OCI-LY7 (cell line): ENCODE measurements at regions not wholly inside any gene's neighbourhood (a gene's known extent, or its start where the extent isn't known, plus 50 kb on each side); places are given as distances from the start of the nearest gene placed in this dataset.

Source experiments
- BruUV-seq: library from RNA; stranded (reverse); fragments of 400-500 nt; replicated peaks from 2 replicates; lab custom pipeline; 2021; lab: Mats Ljungman, UMichigan
- CTCF ChIA-PET: fragments of 300-600 bp; sonication (Branson Sonifier 250); formaldehyde crosslinking; loops from one replicate; lab custom pipeline; 2022; ENCODE audit warnings: antibody characterized with exemption; ENCODE audit not compliant: unreplicated experiment; lab: Charles Lee
- POLR2A ChIA-PET: fragments of 300-600 bp; sonication (Branson Sonifier 250); formaldehyde crosslinking; loops from one replicate; lab custom pipeline; 2022; ENCODE audit warnings: antibody characterized with exemption; lab: Charles Lee
- DNase-seq: peaks from one replicate; pipeline ENCODE4 v3.0.0-alpha.2; 2015; ENCODE audit warnings: low spot score
- H2AFZ ChIP-seq: fragments of 200-600 bp; sonication (generic), shearing (Covaris generic); 2 replicates; pipeline ENCODE4 v1.6.1; 2014; ENCODE audit warnings: mild to moderate bottlenecking, antibody characterized with exemption, low read length, moderate library complexity
- H3K27ac ChIP-seq: fragments of 200-600 bp; sonication (generic); 2 replicates; pipeline ENCODE4 v1.5.1; 2014; ENCODE audit warnings: mixed run types, low read depth, mild to moderate bottlenecking, moderate library complexity, low read length, inconsistent platforms; ENCODE audit not compliant: poor library complexity, severe bottlenecking
- H3K36me3 ChIP-seq: fragments of 200-600 bp; sonication (generic); 2 replicates; pipeline ENCODE4 v1.6.1; 2014; ENCODE audit warnings: mild to moderate bottlenecking, antibody characterized with exemption, low read length, moderate library complexity, mixed read lengths; ENCODE audit not compliant: insufficient read depth
- H3K4me1 ChIP-seq: fragments of 200-600 bp; sonication (generic); 2 replicates; pipeline ENCODE4 v1.5.1; 2014; ENCODE audit warnings: mild to moderate bottlenecking, low read length; ENCODE audit not compliant: insufficient read depth, poor library complexity, severe bottlenecking
- H3K4me2 ChIP-seq: fragments of 200-600 bp; sonication (generic); 2 replicates; pipeline ENCODE4 v1.6.1; 2014; ENCODE audit warnings: mild to moderate bottlenecking, low read length
- H3K4me3 ChIP-seq: fragments of 200-600 bp; sonication (generic); 2 replicates; pipeline ENCODE4 v1.5.1; 2014; ENCODE audit warnings: mild to moderate bottlenecking, low read depth, low read length; ENCODE audit not compliant: poor library complexity, severe bottlenecking
- H3K79me2 ChIP-seq: fragments of 200-600 bp; sonication (generic); 2 replicates; pipeline ENCODE4 v1.6.1; 2016; ENCODE audit warnings: low read depth, mild to moderate bottlenecking, low read length, moderate library complexity, mixed read lengths; ENCODE audit not compliant: insufficient read depth
- H3K9me2 ChIP-seq: fragments of 200-600 bp; sonication (generic); 2 replicates; pipeline ENCODE4 v1.6.1; 2016; ENCODE audit warnings: mild to moderate bottlenecking, low read length, mixed read lengths; ENCODE audit not compliant: insufficient read depth
- H3K9me3 ChIP-seq: fragments of 200-600 bp; sonication (generic); 2 replicates; pipeline ENCODE4 v1.6.1; 2014; ENCODE audit warnings: mild to moderate bottlenecking, mixed run types, low read length, mixed read lengths
- H4K20me1 ChIP-seq: fragments of 200-600 bp; sonication (generic); 2 replicates; pipeline ENCODE4 v1.6.1; 2014; ENCODE audit warnings: mild to moderate bottlenecking, antibody characterized with exemption, low read length, moderate library complexity, mixed read lengths; ENCODE audit not compliant: insufficient read depth
- CTCF ChIP-seq: fragments of 200-600 bp; sonication (generic); conservative IDR thresholded peaks from 2 replicates; pipeline ENCODE4 v1.5.1; 2014; ENCODE audit warnings: mild to moderate bottlenecking, antibody characterized with exemption, low read length, moderate library complexity, mixed read lengths
- EZH2phosphoT487 ChIP-seq: fragments of 200-600 bp; sonication (generic); IDR thresholded peaks from 2 replicates; pipeline ENCODE4 v1.6.1; 2018; ENCODE audit warnings: low read depth, borderline replicate concordance, mild to moderate bottlenecking, mixed run types, antibody characterized with exemption, low read length, moderate library complexity, mixed read lengths
- intact Hi-C: fragments of 100-400 bp; cut with micrococcal nuclease; formaldehyde crosslinking; loops from one replicate; pipeline ENCODE4 v1.10.0; 2022; ENCODE audit not compliant: unreplicated experiment

GRCh38 chr4:181281451-181281850 is 961.8 kb upstream of the TENM3 start:
- H3K9me2 ChIP-seq, result no peaks in the 10 kb centered on the region
- no peaks in the 10 kb centered on the region for H3K4me1 ChIP-seq
- H2AFZ ChIP-seq, result no peak overlapping the region
- no peaks in the 10 kb centered on the region for H3K36me3 ChIP-seq
- CTCF ChIA-PET, result no interaction called here
- no peaks in the 10 kb centered on the region for H3K9me3 ChIP-seq
- H3K79me2 ChIP-seq, result no peaks in the 10 kb centered on the region
- no TSS peak for BruUV-seq
- DNase-seq, result no peak
- H3K27ac ChIP-seq, result no peak overlapping the region
- no peak overlapping the region for H3K4me2 ChIP-seq
- TF ChIP-seq EZH2phosphoT487 (no peak), CTCF (no peak)
- no peaks in the 10 kb centered on the region for H4K20me1 ChIP-seq
- POLR2A ChIA-PET, result no interaction called here
- intact Hi-C loops, result no loop called here
- no peak overlapping the region for H3K4me3 ChIP-seq

- POLR2A ChIA-PET, result no interaction called here
- CTCF ChIA-PET, result no interaction called here
- Histone ChIP-seq H3K4me1 (no peaks in the 10 kb centered on the region), H4K20me1 (no peaks in the 10 kb centered on the region), H3K9me3 (no peaks in the 10 kb centered on the region), H3K79me2 (no peaks in the 10 kb centered on the region), H3K4me2 (no peak overlapping the region), H3K4me3 (no peak overlapping the region), H2AFZ (no peak overlapping the region), H3K9me2 (no peaks in the 10 kb centered on the region), H3K36me3 (no peaks in the 10 kb centered on the region), H3K27ac (no peak overlapping the region)
- no peak for DNase-seq
- intact Hi-C loops, result no loop called here
- no peak for TF ChIP-seq CTCF
- TF ChIP-seq EZH2phosphoT487, result no peak
- no TSS peak for BruUV-seq
Measured at GRCh38 chr4:181289198-181289597, 954.0 kb upstream of the TENM3 start.

GRCh38 chr4:181291615-181292014 is 951.6 kb upstream of the TENM3 start:
- Histone ChIP-seq H3K4me1 (no peaks in the 10 kb centered on the region), H4K20me1 (no peaks in the 10 kb centered on the region), H3K36me3 (no peaks in the 10 kb centered on the region), H3K4me3 (no peak overlapping the region), H2AFZ (no peak overlapping the region), H3K9me3 (no peaks in the 10 kb centered on the region), H3K9me2 (no peaks in the 10 kb centered on the region), H3K4me2 (no peak overlapping the region), H3K27ac (no peak overlapping the region), H3K79me2 (no peaks in the 10 kb centered on the region)
- ChIA-PET CTCF (no interaction called here), POLR2A (interaction anchor here (0.6 kb wide), 2 partner anchors 182 to 253 kb away, joined by 3 read pairs; no protein-coding TSS in a partner anchor)
- DNase-seq, result no peak
- intact Hi-C loops, result loop anchor here (10.0 kb wide), 1 partner anchor 147 kb away; no protein-coding TSS in a partner anchor
- no peak for TF ChIP-seq CTCF
- TF ChIP-seq EZH2phosphoT487, result no peak
- BruUV-seq, result no TSS peak
